ENCODE measurements at regions not wholly inside any gene's neighbourhood (a gene's known extent, or its start where the extent isn't known, plus 50 kb on each side); places are given as distances from the start of the nearest gene placed in this dataset.

GRCh38 chr20:12317433-12317832 is 399.7 kb downstream of the BTBD3 start:
- no peak for TF ChIP-seq NFRKB (IDR thresholded peaks at IDR 0.05)
- TF ChIP-seq CTBP1 (IDR thresholded peaks at IDR 0.05; ENCODE audit: borderline replicate concordance): no peak
- no peak for TF ChIP-seq FOXM1 (IDR thresholded peaks at IDR 0.05; ENCODE audit: borderline replicate concordance)
- TF ChIP-seq ELF4 (IDR thresholded peaks at IDR 0.05): no peak
- no peak for TF ChIP-seq BHLHE40 (IDR thresholded peaks at IDR 0.05; ENCODE audit: borderline replicate concordance)

All from HEK293T (cell line).